Glomerular visceral epithelial cell (primary cell): ENCODE measurements at regions not wholly inside any gene's neighbourhood (a gene's known extent, or its start where the extent isn't known, plus 50 kb on each side); places are given as distances from the start of the nearest gene placed in this dataset.

ENCODE experiments used
- DNase-seq: peaks from one replicate; pipeline ENCODE4 v3.0.0-alpha.2; 2016; ENCODE audit errors: extremely low spot score

DNA sequence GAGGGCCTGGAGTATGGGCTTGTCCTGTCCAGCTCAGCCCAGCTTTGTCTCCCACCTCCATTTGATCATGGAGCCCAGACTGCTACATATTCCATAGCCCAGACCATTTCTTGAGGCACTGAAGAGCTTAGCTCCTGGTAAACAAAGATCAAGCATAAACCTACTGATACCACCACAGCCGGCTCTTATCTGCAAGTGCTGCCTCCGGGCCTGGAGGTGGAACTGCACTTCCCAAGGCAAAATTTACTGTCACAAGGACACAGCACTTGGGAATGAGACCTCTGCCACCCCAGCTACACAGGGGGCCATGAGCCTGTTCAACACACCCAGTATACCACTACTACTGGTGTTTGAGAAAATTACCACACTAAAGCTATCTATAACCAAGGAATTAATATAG, 53.7 kb upstream of the PLSCR5 start:
- no peak for DNase-seq

DNA sequence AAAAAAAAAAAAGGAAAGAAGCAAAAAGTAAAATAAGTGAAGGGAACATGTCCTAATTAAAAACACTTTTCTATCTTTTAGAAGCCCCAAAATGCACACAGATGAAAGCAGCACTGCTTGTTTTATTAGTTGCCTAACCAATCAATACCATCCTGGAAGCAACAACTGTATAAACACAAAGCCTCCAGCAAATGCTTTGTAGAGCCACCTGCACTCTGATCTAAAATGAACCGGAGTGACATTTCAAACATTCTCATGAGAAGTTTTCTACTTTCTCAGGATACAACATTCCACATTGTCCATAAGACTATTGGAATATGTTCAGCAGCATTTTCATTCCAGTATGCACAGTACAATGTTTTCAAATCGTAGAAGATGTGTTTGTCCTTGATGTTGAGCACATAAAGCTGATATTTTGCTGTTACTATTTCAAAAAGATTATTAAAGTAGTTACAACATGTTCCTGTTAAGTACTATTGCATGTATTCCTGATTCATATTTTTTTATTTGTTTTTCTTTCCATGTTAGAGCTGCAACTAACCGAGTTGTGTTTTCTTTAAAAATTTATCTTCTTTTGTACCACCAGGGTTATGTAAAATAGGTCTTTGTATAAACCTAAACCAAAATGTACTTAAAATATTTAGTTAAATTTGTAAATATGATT, 50.3 kb upstream of the PLSCR5 start:
- DNase-seq, result no peak
